ENCODE measurements at regions not wholly inside any gene's neighbourhood (a gene's known extent, or its start where the extent isn't known, plus 50 kb on each side); places are given as distances from the start of the nearest gene placed in this dataset.

GRCh38 chr3:107213044-107213669 lies 164.1 kb upstream of the CCDC54 start:
- Histone ChIP-seq H3K27ac (no peak overlapping the region), H3K4me3 (no peak overlapping the region), H3K9me3 (no peaks in the 10 kb centered on the region), H3K4me1 (peaks cover 0 to 44% (median 11%) of the 10 kb centered on the region in 4 donors), H3K27me3 (no peaks in the 10 kb centered on the region), H3K36me3 (no peaks in the 10 kb centered on the region)
- DNase-seq (ENCODE audit: low spot score in 2 of 2): no peak
- TF ChIP-seq EP300 (IDR thresholded peaks at IDR 0.05) (no peak), CTCF (IDR thresholded peaks at IDR 0.05) (no peak), POLR2A (IDR thresholded peaks at IDR 0.05) (no peak)
- WGBS, 2 donors: 41 to 47% methylated on average over 6 of the region's 6 CpGs

GRCh38 chr3:107216229-107216628 lies 161.0 kb upstream of the CCDC54 start:
- no peak for DNase-seq (ENCODE audit: low spot score in 2 of 2)
- Histone ChIP-seq H3K4me3 (no peak overlapping the region), H3K9me3 (no peaks in the 10 kb centered on the region), H3K36me3 (no peaks in the 10 kb centered on the region), H3K4me1 (peaks cover 0 to 21% (median 8%) of the 10 kb centered on the region in 4 donors), H3K27ac (no peak overlapping the region), H3K27me3 (no peaks in the 10 kb centered on the region)
- TF ChIP-seq EP300 (IDR thresholded peaks at IDR 0.05) (no peak), CTCF (IDR thresholded peaks at IDR 0.05) (no peak), POLR2A (IDR thresholded peaks at IDR 0.05) (no peak)
- 94 to 98% methylated on average over 5 of the region's 5 CpGs for WGBS, 2 donors

GRCh38 chr3:107216711-107217110 lies 160.5 kb upstream of the CCDC54 start:
- 71 to 82% methylated on average over 3 of the region's 3 CpGs for WGBS, 2 donors
- H3K27me3 ChIP-seq: no peaks in the 10 kb centered on the region
- peak in 1 of 2 donors; percentile 18 for DNase-seq (ENCODE audit: low spot score in 2 of 2)
- H3K36me3 ChIP-seq: no peaks in the 10 kb centered on the region
- TF ChIP-seq POLR2A (IDR thresholded peaks at IDR 0.05): no peak
- no peak for TF ChIP-seq EP300 (IDR thresholded peaks at IDR 0.05)
- no peak for TF ChIP-seq CTCF (IDR thresholded peaks at IDR 0.05)
- peaks cover 0 to 17% (median 8%) of the 10 kb centered on the region in 4 donors for H3K4me1 ChIP-seq
- no peak overlapping the region for H3K27ac ChIP-seq
- no peaks in the 10 kb centered on the region for H3K9me3 ChIP-seq
- no peak overlapping the region for H3K4me3 ChIP-seq

- DNase-seq (ENCODE audit: low spot score in 2 of 2): no peak
- no peaks in the 10 kb centered on the region for H3K36me3 ChIP-seq
- WGBS, 2 donors: 81 to 83% methylated on average over 5 of the region's 5 CpGs
- H3K27me3 ChIP-seq: no peaks in the 10 kb centered on the region
- peaks cover 0 to 16% (median 6%) of the 10 kb centered on the region in 4 donors for H3K4me1 ChIP-seq
- TF ChIP-seq EP300 (IDR thresholded peaks at IDR 0.05) (no peak), CTCF (IDR thresholded peaks at IDR 0.05) (no peak), POLR2A (IDR thresholded peaks at IDR 0.05) (no peak)
- no peaks in the 10 kb centered on the region for H3K9me3 ChIP-seq
- H3K27ac ChIP-seq: no peak overlapping the region
- no peak overlapping the region for H3K4me3 ChIP-seq
Observed at GRCh38 chr3:107217172-107217571, 160.1 kb upstream of the CCDC54 start.

- WGBS, 2 donors: 53% methylated on average over 5 of the region's 5 CpGs
- no peak overlapping the region for H3K27ac ChIP-seq
- H3K4me1 ChIP-seq: peaks cover 0 to 8% (median 0%) of the 10 kb centered on the region in 4 donors
- DNase-seq (ENCODE audit: low spot score in 2 of 2): no peak
- TF ChIP-seq CTCF (IDR thresholded peaks at IDR 0.05): no peak
- no peak for TF ChIP-seq EP300 (IDR thresholded peaks at IDR 0.05)
- TF ChIP-seq POLR2A (IDR thresholded peaks at IDR 0.05): no peak
- H3K4me3 ChIP-seq: no peak overlapping the region
- H3K9me3 ChIP-seq: no peaks in the 10 kb centered on the region
- H3K36me3 ChIP-seq: no peaks in the 10 kb centered on the region
- H3K27me3 ChIP-seq: no peaks in the 10 kb centered on the region
Observed at GRCh38 chr3:107218864-107219269, 158.4 kb upstream of the CCDC54 start.
